Neural cell (in vitro differentiated cells): ENCODE measurements at regions not wholly inside any gene's neighbourhood (a gene's known extent, or its start where the extent isn't known, plus 50 kb on each side); places are given as distances from the start of the nearest gene placed in this dataset.

Source experiments
- CTCF ChIP-seq: fragments of 450-650 bp; IDR thresholded peaks from 2 replicates; pipeline ENCODE4 v1.5.1; 2014; ENCODE audit warnings: antibody characterized with exemption, mild to moderate bottlenecking, moderate library complexity; ENCODE audit not compliant: poor library complexity, severe bottlenecking
- REST ChIP-seq: IDR thresholded peaks from 2 replicates; pipeline ENCODE4 v1.6.1; 2012; ENCODE audit warnings: borderline replicate concordance

GRCh38 chr21:28742527-28742926, 250.2 kb downstream of the LTN1 start:
- no peak for TF ChIP-seq CTCF
- TF ChIP-seq REST, result no peak
